GM19372 (cell line): ENCODE measurements at regions not wholly inside any gene's neighbourhood (a gene's known extent, or its start where the extent isn't known, plus 50 kb on each side); places are given as distances from the start of the nearest gene placed in this dataset.
"Not testable (repeated sequence)": the region's sequence is repeated elsewhere in the genome, so short reads cannot be mapped to it uniquely, and the experiment has no call there.

Experiments
- ATAC-seq: cut with Tn5 transposase; IDR thresholded peaks from one replicate; pipeline ENCODE4 v1.9.1; 2021; ENCODE audit warnings: mild to moderate bottlenecking, low read depth, moderate library complexity; ENCODE audit not compliant: unreplicated experiment

DNA sequence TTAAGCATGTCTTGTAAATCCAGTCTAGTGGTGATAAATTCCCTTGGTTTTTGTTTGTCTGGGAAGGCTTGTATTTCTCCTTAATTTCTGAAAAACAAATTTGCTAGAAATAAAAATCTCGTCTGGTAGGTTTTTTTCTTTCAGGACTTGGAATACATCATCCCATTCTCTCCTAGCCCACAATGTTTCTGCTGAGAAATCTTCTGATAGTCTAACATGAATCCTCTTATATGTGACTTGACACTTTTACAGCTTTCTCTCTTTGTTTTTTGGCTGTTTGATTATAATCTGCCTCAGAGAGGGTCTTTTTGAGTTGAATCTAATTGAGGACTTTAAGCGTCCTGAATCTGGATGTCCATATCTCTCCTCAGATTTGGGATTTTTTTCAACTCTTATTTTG is 104.9 kb downstream of the FEM1C start:
- no peak for ATAC-seq

DNA sequence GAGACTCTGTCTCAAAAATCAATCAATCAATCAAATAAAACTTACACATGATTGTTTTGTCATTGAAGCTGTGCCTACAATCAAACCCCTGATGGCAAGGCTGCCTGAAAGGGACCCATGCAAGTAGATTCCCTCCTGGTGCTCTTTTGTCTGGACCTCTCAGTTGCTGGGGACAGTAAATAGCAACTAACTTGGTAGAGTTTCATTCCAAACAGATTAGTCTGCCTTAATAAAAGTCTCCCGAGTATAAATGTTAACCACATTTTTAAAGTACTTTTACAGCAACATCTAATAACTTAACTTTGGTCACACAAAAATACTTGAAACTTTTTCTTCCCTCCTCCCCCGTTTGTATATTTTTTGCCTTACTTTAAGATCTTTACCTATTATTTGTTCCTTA is 105.5 kb downstream of the FEM1C start:
- no peak for ATAC-seq

DNA sequence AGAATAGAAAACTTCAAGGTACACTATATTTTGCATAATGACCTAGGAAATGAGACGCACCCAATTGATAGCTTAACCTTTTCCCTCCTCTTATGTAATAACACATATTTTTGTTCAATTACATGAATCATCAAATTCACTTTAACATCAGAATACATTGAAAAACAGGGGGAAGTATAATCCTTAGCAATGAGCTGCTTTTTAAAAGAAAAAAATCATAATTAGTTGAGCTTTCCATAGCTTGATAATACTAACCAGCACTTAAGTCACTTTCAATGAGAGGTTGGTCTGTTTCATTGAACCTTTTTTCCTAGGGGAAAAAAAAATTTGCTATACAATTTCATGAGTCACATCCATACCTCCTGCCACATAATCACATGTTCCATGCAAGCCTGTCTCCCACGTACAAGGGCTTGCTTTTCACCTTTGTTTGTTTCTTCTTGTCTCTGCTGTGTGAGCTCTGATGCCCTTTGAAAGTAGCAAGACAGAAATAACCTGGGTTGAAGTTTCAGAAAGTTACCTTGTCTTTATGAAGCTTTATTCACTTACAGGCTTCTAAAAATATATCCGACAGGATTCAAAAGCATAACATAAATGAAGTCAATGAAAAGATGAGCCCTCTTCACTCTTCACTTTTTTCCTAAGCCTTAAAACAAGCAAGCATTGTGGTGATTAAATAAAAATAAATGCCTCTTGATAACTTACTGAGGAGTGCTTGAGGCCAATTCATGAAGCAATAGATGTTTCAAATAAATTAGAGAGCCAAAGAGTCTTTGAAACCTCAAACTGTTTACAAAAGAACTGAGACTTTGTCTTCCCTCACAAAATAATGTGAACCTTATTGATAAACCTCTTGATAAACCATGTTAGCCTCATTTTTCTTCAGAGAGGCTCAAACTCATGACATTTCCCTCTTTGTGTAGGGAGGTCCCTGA is 108.5 kb downstream of the FEM1C start:
- ATAC-seq = no peak

DNA sequence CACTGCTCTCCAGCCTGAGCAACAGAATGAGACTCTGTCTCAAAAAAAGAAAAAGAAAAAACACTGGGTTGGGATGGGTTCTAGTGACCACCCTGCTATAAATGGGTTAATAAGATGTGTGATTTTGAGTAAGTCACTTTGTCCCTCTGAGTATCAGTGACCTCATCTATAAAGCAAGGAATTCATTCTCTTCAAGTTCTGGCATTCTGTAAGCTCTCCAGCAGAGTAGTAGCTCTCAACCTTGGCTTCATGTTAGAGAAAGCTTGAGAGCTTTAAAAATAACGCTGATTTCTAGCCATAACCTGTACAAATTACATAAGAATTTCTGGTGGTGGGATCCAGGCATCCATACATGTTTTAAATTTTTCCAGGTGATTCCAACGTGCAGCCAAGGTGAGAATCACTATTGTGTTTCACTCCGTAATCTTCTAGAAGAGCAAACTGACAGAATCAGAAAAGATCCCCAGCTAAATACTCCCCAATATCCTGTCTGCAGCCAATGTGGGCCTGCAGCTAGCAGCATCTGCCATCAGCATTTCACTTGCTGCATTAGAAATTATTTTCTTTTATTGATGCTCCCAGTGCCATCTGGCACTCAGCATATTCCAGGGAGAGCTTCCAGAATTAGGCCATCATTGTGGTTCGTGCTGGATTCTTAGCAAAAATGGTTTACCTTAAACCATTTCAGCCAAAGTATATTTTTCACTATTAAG is 109.4 kb downstream of the FEM1C start:
- no peak for ATAC-seq

DNA sequence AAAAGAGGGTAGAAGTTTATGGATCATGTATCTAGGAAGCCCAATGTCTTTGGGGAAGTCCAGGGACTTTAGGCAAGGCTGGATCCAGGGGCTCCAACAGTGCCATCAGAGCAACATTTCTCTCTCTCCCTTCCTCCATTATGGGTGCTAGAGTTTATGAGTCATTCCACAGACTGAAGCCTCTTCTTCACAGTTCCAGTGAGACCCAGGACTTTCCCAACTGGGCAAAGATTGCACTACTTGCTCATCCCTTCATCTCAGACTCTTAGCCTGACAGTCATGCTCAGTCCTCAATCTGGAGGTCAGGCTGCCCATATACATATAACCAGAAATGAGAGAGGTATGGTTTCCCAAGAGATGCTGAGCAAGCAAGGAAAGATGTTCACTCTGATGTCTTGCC is 110.7 kb downstream of the FEM1C start:
- no peak for ATAC-seq

DNA sequence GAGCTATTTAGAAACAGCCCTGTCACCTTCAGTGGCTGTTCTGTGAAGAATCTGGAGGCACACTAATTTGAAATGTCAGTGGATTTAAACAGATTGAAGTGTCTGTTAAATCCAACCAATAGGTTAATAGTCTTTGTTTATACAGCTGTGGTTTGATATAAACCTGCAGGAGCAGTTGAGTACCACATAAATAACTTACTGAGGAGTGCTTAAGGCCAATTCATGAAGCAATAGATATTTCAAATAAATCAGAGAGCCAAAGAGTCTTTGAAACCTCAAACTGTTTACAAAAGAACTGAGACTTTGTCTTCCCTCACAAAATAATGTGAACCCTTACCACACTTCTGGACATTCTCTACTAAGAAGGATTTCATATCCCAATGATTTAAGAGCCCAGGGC is 111.9 kb downstream of the FEM1C start:
- ATAC-seq = no peak

DNA sequence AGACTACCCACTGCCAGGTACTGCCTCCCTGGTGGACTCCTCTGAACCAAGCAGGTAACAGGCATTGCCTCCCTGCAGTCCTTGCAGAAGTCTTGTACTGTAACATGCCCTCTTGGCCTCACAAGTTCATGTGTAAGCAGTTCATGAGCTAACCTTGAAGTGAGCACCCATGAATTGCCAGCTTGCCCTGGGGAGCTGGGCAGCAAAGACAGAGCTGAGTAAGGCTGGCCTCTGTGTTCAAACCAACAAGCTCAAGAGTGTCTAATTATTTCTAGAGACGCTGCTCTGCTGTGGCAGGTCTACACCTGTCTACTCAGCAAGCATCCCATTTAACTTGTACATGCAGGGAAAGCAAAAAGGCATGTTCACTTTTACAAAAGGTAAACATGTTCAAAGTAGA is 113.5 kb downstream of the FEM1C start:
- no peak for ATAC-seq

DNA sequence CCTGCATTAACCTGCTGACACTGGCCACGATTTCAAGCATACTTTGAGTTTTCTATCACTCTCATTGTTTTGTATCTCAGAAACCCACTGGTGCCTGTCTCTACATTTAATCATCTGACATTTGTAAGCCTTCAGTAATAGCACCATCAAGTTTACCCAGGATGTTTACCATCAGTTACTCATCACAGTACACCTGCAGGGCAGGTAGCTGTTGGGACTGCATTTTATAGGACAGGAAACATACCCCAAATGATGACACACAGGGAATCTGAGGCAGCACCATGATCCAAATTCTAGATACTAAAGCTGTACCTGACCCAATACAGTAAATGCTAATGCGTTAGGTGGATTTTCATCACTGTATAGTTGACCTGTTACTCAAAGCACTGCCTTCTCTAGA is 114.2 kb downstream of the FEM1C start:
- no peak for ATAC-seq

DNA sequence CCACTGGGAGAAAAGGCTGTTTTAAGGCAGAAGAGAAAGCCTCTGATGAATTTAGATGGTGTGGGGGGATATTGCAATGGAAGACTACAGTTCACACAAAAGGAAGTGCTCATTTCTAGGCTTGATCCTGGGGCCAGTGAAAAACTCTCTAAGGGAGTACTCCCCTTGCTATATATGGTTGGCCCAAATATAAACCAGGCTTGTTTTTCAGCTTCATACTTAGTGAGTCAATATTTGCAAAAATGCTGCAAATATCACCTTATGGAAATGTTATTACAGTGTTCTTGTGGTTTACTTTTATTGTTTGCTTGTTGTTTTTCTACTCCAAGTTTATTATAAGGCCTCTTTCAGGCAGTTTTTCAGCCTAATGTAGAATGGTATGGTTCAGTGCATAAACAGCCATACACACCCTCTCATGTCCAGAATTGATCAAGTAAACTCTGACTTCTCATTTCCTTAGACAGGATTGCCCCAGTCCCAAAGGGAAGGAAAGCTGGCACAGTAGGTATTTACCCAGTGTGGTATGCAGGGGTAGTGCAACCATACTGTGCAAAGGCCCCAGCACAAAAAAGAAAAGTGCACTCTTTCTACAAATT is 115.1 kb downstream of the FEM1C start:
- no peak for ATAC-seq

DNA sequence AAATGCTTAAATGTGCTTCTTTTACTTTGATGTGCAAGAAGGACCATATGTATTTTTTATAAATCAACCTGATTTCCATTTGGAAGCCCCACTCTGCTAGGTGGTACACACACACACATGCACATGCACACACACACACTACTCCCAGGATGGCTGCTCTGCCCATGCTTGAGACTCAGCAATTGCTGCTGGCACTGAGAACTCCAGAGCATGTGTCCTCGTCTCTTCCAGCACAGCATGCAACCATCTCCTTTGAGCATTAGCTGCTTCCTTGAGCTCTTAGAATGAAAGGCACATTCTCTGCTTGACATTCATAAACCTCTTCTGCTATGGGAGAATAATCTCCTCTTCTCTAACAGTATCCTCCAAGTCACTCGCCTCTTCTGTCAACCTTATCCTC is 115.9 kb downstream of the FEM1C start:
- ATAC-seq = no peak

DNA sequence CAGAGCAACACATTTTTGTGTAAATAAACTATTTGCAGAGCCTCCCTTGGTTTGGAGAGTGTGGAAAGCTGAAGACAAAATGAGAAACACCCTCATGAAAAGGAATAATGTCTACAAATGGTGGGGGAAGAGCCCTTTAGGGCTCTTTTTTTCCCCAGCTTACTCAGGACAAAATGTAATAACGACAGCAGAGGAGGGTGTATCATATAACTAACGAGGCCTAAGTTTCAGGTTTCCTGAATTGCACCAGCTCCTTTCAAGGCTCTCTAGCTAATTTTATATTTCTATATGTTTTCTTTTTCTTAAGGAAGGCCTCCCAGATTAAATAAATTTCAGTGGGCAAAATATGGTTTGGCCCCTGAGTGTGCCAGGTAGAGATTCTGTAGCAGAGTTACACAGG is 116.3 kb downstream of the FEM1C start:
- ATAC-seq = no peak

DNA sequence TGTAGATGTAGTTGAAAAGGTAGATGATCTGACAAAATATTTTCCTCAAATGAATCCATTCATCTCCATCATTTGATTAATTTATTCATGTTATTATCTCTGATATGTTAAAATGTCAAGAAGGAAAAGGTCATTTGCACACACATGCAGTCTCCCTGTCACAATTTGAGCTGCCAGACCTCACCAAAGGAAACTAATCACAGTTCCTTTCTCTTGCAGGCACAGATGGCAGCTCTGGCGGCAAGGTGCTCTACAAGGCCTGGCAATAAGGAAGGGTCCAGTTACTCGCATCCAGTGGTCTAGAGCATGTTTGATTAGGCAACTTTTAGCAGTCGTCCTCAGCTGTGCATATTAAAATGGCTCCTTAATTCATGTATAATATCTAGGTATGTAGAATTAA is 120.1 kb downstream of the FEM1C start:
- no peak for ATAC-seq

DNA sequence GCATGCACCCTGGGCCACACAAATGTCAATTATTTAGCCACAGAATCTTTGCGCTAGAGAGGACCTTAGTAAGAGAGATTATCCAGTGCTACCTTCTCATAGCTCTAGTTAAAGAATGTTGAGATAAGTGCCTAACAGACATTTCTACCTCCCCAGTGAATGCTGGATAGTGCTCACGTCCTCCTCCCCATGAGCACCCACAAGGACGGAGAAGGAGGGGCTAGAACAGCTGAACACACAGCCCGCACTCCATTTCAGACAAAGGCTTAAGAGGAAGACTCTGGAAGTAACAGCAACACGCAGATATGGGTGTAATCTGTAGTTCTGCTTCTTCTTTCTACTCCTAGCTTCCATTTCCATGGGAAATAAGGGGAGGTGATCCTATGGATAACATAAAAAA is 120.5 kb downstream of the FEM1C start:
- ATAC-seq = no peak

DNA sequence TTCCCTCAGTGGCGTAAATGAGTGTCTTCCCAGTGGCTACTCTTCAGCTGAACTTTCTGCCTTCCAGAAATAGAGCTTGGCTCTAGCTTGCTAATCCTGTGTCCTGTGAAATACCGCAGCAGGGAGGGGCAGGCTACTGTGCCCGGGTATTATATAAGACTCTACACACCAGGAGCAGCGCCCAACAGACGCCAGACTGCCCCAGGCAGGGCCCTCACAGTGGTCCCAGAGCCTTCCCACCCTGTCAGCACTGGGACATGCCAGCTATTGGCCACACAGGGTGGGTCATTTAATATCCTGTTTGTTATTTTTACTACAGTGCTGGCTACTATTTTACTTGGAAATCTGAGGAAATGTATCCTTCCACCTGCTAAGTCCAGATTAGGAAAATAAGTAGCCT is 121.0 kb downstream of the FEM1C start:
- no peak for ATAC-seq

DNA sequence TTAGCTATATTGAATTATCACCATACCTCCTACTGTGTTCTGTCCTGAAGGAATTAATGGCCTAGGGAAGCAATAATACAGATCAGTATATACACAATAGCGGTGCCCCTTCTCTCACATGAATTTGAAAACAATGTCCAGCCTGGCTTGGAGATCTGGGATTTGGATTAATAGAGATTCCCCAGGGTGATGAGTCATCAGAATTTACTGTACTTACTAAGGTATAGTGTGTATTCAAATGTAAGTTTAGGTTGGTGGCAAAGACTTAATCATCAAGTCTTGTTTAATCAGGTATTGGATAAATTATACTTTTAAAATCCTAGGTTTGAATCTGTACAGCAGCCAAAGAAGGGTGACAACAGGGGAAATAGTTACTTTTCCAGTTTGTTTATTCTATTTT is 121.5 kb downstream of the FEM1C start:
- ATAC-seq = no peak

DNA sequence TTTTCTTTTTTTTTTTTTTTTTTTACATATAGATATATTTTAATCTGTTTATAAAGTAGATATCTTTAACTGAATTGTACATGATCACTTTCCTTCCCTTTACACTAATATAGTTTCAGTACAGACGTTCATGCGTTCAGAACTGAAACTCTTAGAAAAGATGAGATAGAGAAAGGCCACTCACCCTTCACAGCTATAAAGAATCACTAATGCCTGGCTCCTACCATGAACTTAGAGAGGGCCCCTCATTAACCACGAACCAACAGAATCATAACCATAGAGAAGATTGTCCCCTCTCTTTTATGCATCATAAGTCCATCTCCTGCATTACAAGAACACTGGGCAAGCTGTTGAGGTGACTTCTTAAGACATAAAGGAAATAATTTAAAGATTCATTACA is 123.8 kb downstream of the FEM1C start:
- ATAC-seq = not testable (repeated sequence)

DNA sequence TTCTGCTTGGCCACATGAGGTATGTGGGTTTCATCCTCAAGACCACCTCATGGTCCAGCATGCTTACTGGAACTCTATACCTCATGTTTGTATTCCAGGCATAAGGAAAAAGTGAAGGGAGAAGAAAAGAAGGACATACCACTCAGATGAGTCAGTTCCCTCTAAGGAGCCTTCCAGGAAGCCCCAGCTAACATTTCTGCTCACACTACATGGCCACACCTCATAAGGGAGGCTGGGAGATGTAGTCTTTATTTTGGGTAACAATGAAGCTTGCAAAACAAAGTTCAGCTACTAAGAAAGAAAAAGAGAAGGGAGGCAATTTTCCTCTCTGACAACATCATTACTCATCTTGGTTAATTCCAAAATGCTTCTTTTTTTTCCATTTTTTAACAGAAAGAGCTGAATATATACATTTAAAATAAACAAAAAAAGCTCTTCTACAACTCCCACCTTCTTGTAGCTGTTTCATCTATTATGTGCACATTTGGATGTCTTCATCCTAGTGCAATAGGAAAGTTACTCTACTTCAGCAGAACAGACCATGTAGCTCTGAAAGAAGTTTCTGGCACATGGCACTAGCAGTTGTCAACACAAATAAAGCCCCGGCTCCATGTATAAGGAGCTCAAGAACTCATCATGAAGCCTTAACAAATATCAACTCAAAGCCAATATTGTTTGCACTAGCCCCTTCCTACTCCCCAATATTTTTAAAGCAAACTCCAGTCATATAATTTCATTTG is 123.6 kb upstream of the CCDC112 start:
- ATAC-seq = no peak

DNA sequence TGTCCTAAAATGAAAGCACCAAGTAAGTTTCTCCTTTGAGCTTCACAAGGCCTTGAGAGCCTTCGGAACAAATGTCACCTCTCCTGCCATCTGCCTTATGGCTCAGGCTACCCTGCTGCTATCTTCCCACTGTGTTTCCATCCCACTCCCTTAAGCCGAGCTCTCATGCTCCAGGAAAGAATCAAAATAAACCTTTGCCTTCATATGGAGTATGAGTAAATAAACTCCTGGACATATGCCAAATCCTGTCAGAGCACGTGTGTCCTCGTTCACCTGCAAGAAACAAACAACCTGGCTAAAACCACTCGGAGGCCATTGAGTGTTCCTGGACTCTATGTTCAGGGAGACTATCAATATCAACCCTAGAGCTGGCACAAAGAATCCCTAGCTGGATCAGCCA is 122.3 kb upstream of the CCDC112 start:
- no peak for ATAC-seq

DNA sequence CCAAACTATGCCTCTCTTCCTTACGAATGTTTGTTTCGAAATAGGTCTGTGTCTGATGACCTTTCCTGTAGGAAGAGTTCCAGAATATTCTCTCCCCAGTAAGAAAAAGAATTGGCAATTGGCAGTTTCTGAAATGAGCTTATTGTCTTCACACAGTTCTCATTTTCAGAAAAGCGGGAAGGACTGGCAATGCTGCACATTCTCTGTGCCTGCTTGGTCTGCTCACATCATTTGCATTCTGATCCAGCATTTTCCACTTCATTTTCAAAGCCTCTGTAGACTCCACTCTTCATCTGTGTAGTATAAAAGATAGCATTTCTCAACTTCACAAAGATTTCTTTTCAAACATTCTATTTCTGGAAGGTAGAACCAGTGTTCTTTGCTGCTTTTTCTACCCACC is 120.6 kb upstream of the CCDC112 start:
- no peak for ATAC-seq

DNA sequence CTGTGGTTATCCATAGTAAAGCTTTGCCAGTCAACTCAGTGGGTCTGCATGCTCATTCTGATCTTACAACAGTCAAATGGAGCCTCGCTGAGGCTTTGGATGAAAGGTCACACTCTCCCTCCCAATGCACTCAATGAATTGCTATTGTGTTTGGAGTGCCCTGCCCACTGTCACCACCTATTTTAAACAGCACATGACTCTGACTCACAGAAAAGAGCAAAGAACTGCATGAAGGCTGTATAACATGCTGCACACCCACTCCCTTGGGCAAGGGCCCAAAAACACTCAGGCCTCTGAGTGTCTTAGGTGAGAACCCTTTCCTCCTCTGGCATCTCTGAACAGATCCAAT is 118.7 kb upstream of the CCDC112 start:
- no peak for ATAC-seq
